ENCODE measurements at regions not wholly inside any gene's neighbourhood (a gene's known extent, or its start where the extent isn't known, plus 50 kb on each side); places are given as distances from the start of the nearest gene placed in this dataset.

DNA sequence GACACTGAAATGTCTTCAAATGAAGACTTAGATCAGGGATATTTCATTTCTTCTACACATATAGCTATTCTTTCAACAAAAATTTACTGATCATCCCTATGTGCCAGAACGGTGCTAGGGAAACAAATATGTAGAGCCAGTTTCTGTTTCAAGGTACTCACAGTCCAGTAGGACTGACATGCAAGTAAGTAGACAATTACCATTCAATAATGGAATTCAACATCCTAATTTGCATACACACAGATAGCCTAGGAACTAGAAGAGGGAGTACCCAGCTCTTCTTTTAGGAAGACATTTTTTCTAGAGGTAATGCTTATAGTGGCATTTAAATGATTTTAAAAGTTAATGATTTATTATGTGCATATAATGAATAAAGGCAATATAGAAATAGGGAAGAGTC is 388.8 kb downstream of the ZSWIM6 start:
- TF ChIP-seq JUND (IDR thresholded peaks at IDR 0.05) (no peak), CTCF (IDR thresholded peaks at IDR 0.05; ENCODE audit: low read depth, low read length, missing input control) (no peak), RXRA (IDR thresholded peaks at IDR 0.05) (no peak), RAD21 (IDR thresholded peaks at IDR 0.05) (no peak), NR2F2 (IDR thresholded peaks at IDR 0.05) (no peak)
- TF ChIP-seq, protein P1, sequence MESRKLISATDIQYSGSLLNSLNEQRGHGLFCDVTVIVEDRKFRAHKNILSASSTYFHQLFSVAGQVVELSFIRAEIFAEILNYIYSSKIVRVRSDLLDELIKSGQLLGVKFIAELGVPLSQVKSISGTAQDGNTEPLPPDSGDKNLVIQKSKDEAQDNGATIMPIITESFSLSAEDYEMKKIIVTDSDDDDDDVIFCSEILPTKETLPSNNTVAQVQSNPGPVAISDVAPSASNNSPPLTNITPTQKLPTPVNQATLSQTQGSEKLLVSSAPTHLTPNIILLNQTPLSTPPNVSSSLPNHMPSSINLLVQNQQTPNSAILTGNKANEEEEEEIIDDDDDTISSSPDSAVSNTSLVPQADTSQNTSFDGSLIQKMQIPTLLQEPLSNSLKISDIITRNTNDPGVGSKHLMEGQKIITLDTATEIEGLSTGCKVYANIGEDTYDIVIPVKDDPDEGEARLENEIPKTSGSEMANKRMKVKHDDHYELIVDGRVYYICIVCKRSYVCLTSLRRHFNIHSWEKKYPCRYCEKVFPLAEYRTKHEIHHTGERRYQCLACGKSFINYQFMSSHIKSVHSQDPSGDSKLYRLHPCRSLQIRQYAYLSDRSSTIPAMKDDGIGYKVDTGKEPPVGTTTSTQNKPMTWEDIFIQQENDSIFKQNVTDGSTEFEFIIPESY (IDR thresholded peaks at IDR 0.05): no peak
- H3K36me3 ChIP-seq (ENCODE audit: control insufficient read depth in 4 of 4, insufficient read depth in 3 of 4, low read depth in 1 of 4, low read length in 3 of 4): no peaks in the 10 kb centered on the region
- H3K27me3 ChIP-seq (ENCODE audit: control insufficient read depth in 4 of 4, insufficient read depth in 4 of 4, low read length in 3 of 4): no peaks in the 10 kb centered on the region
- no peak overlapping the region for H3K9ac ChIP-seq (ENCODE audit: low read depth in 1 of 2, low read length in 2 of 2)
- peaks cover 0 to 5% (median 0%) of the 10 kb centered on the region in 4 donors for H3K9me3 ChIP-seq (ENCODE audit: control insufficient read depth in 4 of 4, low read length in 3 of 4)
- DNase-seq (ENCODE audit: low spot score): no peak
- H3K4me1 ChIP-seq (ENCODE audit: control insufficient read depth in 4 of 4, insufficient read depth in 4 of 4, low read length in 3 of 4): no peaks in the 10 kb centered on the region
- no peak overlapping the region for H3K27ac ChIP-seq (ENCODE audit: low read depth in 1 of 2, low read length in 2 of 2)
- WGBS: 95% methylated on average over 1 of the region's 1 CpG
- H3K4me3 ChIP-seq (ENCODE audit: low read depth in 1 of 3, low read length in 3 of 3): no peak overlapping the region

- no peak for TF ChIP-seq RXRA (IDR thresholded peaks at IDR 0.05)
- Histone ChIP-seq H3K27ac (ENCODE audit: low read depth in 1 of 2, low read length in 2 of 2) (no peak overlapping the region), H3K36me3 (ENCODE audit: control insufficient read depth in 4 of 4, insufficient read depth in 3 of 4, low read depth in 1 of 4, low read length in 3 of 4) (no peaks in the 10 kb centered on the region), H3K9me3 (ENCODE audit: control insufficient read depth in 4 of 4, low read length in 3 of 4) (peaks cover 0 to 5% (median 0%) of the 10 kb centered on the region in 4 donors), H3K9ac (ENCODE audit: low read depth in 1 of 2, low read length in 2 of 2) (no peak overlapping the region), H3K4me1 (ENCODE audit: control insufficient read depth in 4 of 4, insufficient read depth in 4 of 4, low read length in 3 of 4) (peaks cover 0 to 12% (median 3%) of the 10 kb centered on the region in 4 donors), H3K4me3 (ENCODE audit: low read depth in 1 of 3, low read length in 3 of 3) (no peak overlapping the region), H3K27me3 (ENCODE audit: control insufficient read depth in 4 of 4, insufficient read depth in 4 of 4, low read length in 3 of 4) (no peaks in the 10 kb centered on the region)
- DNase-seq (ENCODE audit: low spot score): no peak
- WGBS: 96% methylated on average over 2 of the region's 2 CpGs
Measured at GRCh38 chr5:61724102-61724501, 392.0 kb downstream of the ZSWIM6 start.

DNA sequence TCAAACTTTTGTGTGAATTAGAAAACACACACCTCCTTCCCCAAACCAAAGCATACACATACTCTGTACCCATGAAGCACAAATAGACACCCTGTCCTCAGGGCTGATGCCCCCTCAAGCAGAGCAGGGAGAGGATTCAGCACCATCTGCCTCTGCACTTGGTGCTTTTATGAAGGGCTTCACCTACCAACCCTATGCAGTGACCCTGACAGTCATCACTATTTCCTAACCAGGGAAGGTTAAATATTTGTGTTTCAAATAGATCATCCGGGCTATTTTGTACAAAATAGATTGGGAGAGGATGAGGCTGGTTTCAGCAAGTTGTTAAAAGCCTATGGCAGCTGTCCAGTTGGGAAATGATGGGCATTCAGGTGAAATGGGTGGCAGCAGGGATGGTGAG is 396.2 kb downstream of the ZSWIM6 start:
- no peak overlapping the region for H3K4me3 ChIP-seq (ENCODE audit: low read depth in 1 of 3, low read length in 3 of 3)
- WGBS: 33% methylated on average over 1 of the region's 1 CpG
- no peak overlapping the region for H3K27ac ChIP-seq (ENCODE audit: low read depth in 1 of 2, low read length in 2 of 2)
- no peaks in the 10 kb centered on the region for H3K9me3 ChIP-seq (ENCODE audit: control insufficient read depth in 4 of 4, low read length in 3 of 4)
- H3K9ac ChIP-seq (ENCODE audit: low read depth in 1 of 2, low read length in 2 of 2): no peak overlapping the region
- H3K36me3 ChIP-seq (ENCODE audit: control insufficient read depth in 4 of 4, insufficient read depth in 3 of 4, low read depth in 1 of 4, low read length in 3 of 4): no peaks in the 10 kb centered on the region
- peaks cover 9 to 30% (median 18%) of the 10 kb centered on the region in 4 donors for H3K4me1 ChIP-seq (ENCODE audit: control insufficient read depth in 4 of 4, insufficient read depth in 4 of 4, low read length in 3 of 4)
- no peaks in the 10 kb centered on the region for H3K27me3 ChIP-seq (ENCODE audit: control insufficient read depth in 4 of 4, insufficient read depth in 4 of 4, low read length in 3 of 4)
- no peak for DNase-seq (ENCODE audit: low spot score)
- TF ChIP-seq FOXA2 (IDR thresholded peaks at IDR 0.05) (peak; percentile 12), JUND (IDR thresholded peaks at IDR 0.05) (peak in 1 of 2 donors; percentile 39), RXRA (IDR thresholded peaks at IDR 0.05) (peak; percentile 14 to 66), HNF4G (IDR thresholded peaks at IDR 0.05) (no peak), GABPA (IDR thresholded peaks at IDR 0.05 in 1 of 2, conservative IDR thresholded peaks at IDR 0.05 in 1 of 2) (no peak), RAD21 (IDR thresholded peaks at IDR 0.05) (peak in 1 of 2 donors; percentile 11), FOXA1 (IDR thresholded peaks at IDR 0.05) (no peak), YY1 (IDR thresholded peaks at IDR 0.05) (peak; percentile 37), TAF1 (conservative IDR thresholded peaks at IDR 0.05) (no peak), NR2F2 (IDR thresholded peaks at IDR 0.05) (no peak), SP1 (IDR thresholded peaks at IDR 0.05) (peak; percentile 26), EGR1 (IDR thresholded peaks at IDR 0.05; ENCODE audit: low read depth in 2 of 2) (no peak), HNF4A (conservative IDR thresholded peaks at IDR 0.05) (peak in 1 of 2 donors; percentile 36)
- TF ChIP-seq, protein P2, sequence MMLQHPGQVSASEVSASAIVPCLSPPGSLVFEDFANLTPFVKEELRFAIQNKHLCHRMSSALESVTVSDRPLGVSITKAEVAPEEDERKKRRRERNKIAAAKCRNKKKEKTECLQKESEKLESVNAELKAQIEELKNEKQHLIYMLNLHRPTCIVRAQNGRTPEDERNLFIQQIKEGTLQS (IDR thresholded peaks at IDR 0.05): no peak
- TF ChIP-seq, protein P1 (IDR thresholded peaks at IDR 0.05): peak; percentile 15
- TF ChIP-seq, protein P3, sequence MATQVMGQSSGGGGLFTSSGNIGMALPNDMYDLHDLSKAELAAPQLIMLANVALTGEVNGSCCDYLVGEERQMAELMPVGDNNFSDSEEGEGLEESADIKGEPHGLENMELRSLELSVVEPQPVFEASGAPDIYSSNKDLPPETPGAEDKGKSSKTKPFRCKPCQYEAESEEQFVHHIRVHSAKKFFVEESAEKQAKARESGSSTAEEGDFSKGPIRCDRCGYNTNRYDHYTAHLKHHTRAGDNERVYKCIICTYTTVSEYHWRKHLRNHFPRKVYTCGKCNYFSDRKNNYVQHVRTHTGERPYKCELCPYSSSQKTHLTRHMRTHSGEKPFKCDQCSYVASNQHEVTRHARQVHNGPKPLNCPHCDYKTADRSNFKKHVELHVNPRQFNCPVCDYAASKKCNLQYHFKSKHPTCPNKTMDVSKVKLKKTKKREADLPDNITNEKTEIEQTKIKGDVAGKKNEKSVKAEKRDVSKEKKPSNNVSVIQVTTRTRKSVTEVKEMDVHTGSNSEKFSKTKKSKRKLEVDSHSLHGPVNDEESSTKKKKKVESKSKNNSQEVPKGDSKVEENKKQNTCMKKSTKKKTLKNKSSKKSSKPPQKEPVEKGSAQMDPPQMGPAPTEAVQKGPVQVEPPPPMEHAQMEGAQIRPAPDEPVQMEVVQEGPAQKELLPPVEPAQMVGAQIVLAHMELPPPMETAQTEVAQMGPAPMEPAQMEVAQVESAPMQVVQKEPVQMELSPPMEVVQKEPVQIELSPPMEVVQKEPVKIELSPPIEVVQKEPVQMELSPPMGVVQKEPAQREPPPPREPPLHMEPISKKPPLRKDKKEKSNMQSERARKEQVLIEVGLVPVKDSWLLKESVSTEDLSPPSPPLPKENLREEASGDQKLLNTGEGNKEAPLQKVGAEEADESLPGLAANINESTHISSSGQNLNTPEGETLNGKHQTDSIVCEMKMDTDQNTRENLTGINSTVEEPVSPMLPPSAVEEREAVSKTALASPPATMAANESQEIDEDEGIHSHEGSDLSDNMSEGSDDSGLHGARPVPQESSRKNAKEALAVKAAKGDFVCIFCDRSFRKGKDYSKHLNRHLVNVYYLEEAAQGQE (IDR thresholded peaks at IDR 0.05): peak; percentile 29
